ENCODE measurements at regions not wholly inside any gene's neighbourhood (a gene's known extent, or its start where the extent isn't known, plus 50 kb on each side); places are given as distances from the start of the nearest gene placed in this dataset.

GRCh38 chr1:164918140-164918539 is 359.2 kb downstream of the PBX1 start:
- TF ChIP-seq CTCF (IDR thresholded peaks at IDR 0.05; ENCODE audit: insufficient read depth, low read depth, low read length, missing control alignments): no peak
- DNase-seq (ENCODE audit: low read depth): no peak

DNA sequence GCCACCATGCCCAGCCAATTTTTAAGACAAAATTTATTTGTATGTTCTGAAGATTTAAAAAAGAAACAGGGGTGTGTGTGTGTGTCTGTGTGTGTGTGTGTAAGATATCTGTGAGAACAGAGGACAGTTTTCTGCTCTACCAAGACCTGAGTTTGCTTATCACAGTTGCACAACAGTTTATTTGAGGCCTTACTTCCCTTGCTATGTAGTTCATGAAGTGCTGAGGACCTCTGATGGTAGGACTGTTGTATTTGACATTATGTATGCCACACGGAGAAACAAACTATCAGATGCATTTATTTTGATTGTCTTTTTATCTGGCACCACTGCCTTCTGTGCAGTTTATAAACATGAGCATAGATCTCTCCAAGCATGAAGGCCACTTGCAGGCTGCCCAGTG is 355.2 kb downstream of the PBX1 start:
- H3K4me3 ChIP-seq (ENCODE audit: low read length): no peak overlapping the region
- TF ChIP-seq CTCF (IDR thresholded peaks at IDR 0.05; ENCODE audit: insufficient read depth, low read depth, low read length, missing control alignments): peak; percentile 42
- DNase-seq (ENCODE audit: low read depth): peak; percentile 43

More at GRCh38 chr1:164918140-164918539, 359.2 kb downstream of the PBX1 start:
- H3K4me3 ChIP-seq (ENCODE audit: low read length): no peak overlapping the region

DNA sequence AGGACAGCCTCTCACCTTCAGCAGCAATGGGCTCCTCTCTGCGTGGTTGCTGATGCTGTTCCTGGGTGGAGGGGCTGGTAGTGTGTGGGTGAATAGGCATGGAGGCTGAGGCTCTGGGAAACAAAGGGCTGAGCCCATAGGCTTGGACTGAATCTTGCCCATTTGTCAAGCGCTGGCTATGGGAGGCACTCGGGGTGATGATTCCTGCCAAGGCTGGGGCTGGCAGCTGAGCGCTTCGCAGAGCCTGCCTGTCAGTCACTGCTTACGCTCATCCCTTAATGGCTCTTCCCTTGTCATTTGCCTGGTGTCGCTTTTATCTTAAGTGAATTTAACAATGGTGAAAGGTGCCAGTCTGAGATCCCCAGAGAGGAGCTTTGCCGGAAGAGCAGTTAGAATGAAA is 353.3 kb downstream of the PBX1 start:
- no peak overlapping the region for H3K4me3 ChIP-seq (ENCODE audit: low read length)
- TF ChIP-seq CTCF (IDR thresholded peaks at IDR 0.05; ENCODE audit: insufficient read depth, low read depth, low read length, missing control alignments): no peak
- DNase-seq (ENCODE audit: low read depth): no peak

- DNase-seq (ENCODE audit: low read depth): no peak
- TF ChIP-seq CTCF (IDR thresholded peaks at IDR 0.05; ENCODE audit: insufficient read depth, low read depth, low read length, missing control alignments): no peak
- H3K4me3 ChIP-seq (ENCODE audit: low read length): no peak overlapping the region
Observed at GRCh38 chr1:164910671-164911070, 351.7 kb downstream of the PBX1 start.

- no peak for TF ChIP-seq CTCF (IDR thresholded peaks at IDR 0.05; ENCODE audit: insufficient read depth, low read depth, low read length, missing control alignments)
- no peak overlapping the region for H3K4me3 ChIP-seq (ENCODE audit: low read length)
- no peak for DNase-seq (ENCODE audit: low read depth)
Observed at GRCh38 chr1:164907666-164908065, 348.7 kb downstream of the PBX1 start.

DNA sequence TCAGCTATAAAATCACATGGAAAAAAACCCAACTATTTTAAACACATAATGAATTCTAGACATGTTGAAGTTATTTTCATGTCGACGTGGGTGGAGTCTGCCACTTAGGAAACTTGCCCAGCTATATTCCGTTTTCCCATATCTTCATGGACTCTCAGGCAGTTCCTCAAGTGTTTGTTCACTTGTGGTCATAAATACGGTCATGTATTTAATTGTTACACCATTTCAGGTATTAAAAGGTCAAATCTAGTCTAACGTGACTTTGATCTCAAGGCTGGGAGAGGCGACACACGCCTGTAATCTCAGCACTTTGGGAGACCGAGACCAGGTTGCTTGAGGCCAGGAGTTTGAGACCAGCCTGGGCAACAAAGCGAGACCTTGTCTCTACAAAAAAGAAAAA is 346.9 kb downstream of the PBX1 start:
- DNase-seq (ENCODE audit: low read depth): no peak
- H3K4me3 ChIP-seq (ENCODE audit: low read length): no peak overlapping the region
- no peak for TF ChIP-seq CTCF (IDR thresholded peaks at IDR 0.05; ENCODE audit: insufficient read depth, low read depth, low read length, missing control alignments)

GRCh38 chr1:164902491-164902890 is 343.5 kb downstream of the PBX1 start:
- TF ChIP-seq CTCF (IDR thresholded peaks at IDR 0.05; ENCODE audit: insufficient read depth, low read depth, low read length, missing control alignments): no peak
- H3K4me3 ChIP-seq (ENCODE audit: low read length): no peak overlapping the region
- no peak for DNase-seq (ENCODE audit: low read depth)

All from epithelial cell of esophagus (primary cell).